ENCODE measurements at regions not wholly inside any gene's neighbourhood (a gene's known extent, or its start where the extent isn't known, plus 50 kb on each side); places are given as distances from the start of the nearest gene placed in this dataset.

- no peak for ATAC-seq
- TF ChIP-seq ZFP3 (CRISPR knock-in tag; IDR thresholded peaks at IDR 0.05): no peak
- no peak for TF ChIP-seq OSR1 (CRISPR knock-in tag; IDR thresholded peaks at IDR 0.05)
- TF ChIP-seq RARB (CRISPR knock-in tag; IDR thresholded peaks at IDR 0.05): no peak
- no peak for TF ChIP-seq CSRNP3 (CRISPR knock-in tag; IDR thresholded peaks at IDR 0.05)
- TF ChIP-seq GLIS3 (CRISPR knock-in tag; IDR thresholded peaks at IDR 0.05): no peak
Measured at GRCh38 chr20:4560667-4561066, 125.6 kb upstream of the PRNP start.

GRCh38 chr20:4559906-4560305, 126.3 kb upstream of the PRNP start:
- TF ChIP-seq ESRRG (CRISPR knock-in tag; IDR thresholded peaks at IDR 0.05): no peak
- no peak for ATAC-seq

GRCh38 chr20:4559106-4559505, 127.2 kb upstream of the PRNP start:
- no peak for TF ChIP-seq ZNF565 (CRISPR knock-in tag; conservative IDR thresholded peaks at IDR 0.05; ENCODE audit: low read depth)
- TF ChIP-seq SNAI2 (CRISPR knock-in tag; IDR thresholded peaks at IDR 0.05): no peak
- no peak for ATAC-seq

GRCh38 chr20:4556781-4557180, 129.5 kb upstream of the PRNP start:
- TF ChIP-seq TSHZ2 (CRISPR knock-in tag; IDR thresholded peaks at IDR 0.05): no peak
- TF ChIP-seq RARB (CRISPR knock-in tag; IDR thresholded peaks at IDR 0.05): no peak
- no peak for TF ChIP-seq ZNF8 (CRISPR knock-in tag; IDR thresholded peaks at IDR 0.05)
- TF ChIP-seq PPARA (CRISPR knock-in tag; IDR thresholded peaks at IDR 0.05; ENCODE audit: borderline replicate concordance): no peak
- no peak for TF ChIP-seq CSRNP3 (CRISPR knock-in tag; IDR thresholded peaks at IDR 0.05)
- no peak for TF ChIP-seq ZC3H10 (CRISPR knock-in tag; IDR thresholded peaks at IDR 0.05)
- TF ChIP-seq ARNTL (CRISPR knock-in tag; IDR thresholded peaks at IDR 0.05; ENCODE audit: borderline replicate concordance, low read depth): no peak
- TF ChIP-seq ZFP3 (CRISPR knock-in tag; IDR thresholded peaks at IDR 0.05): no peak
- TF ChIP-seq SNAI2 (CRISPR knock-in tag; IDR thresholded peaks at IDR 0.05): no peak
- no peak for TF ChIP-seq TCF4 (CRISPR knock-in tag; IDR thresholded peaks at IDR 0.05; ENCODE audit: borderline replicate concordance)
- no peak for TF ChIP-seq ESRRG (CRISPR knock-in tag; IDR thresholded peaks at IDR 0.05)
- no peak for TF ChIP-seq ZNF565 (CRISPR knock-in tag; conservative IDR thresholded peaks at IDR 0.05; ENCODE audit: low read depth)
- TF ChIP-seq GLIS3 (CRISPR knock-in tag; IDR thresholded peaks at IDR 0.05): no peak
- TF ChIP-seq CSDC2 (CRISPR knock-in tag; IDR thresholded peaks at IDR 0.05): no peak
- no peak for TF ChIP-seq PATZ1 (CRISPR knock-in tag; IDR thresholded peaks at IDR 0.05; ENCODE audit: borderline replicate concordance)
- no peak for TF ChIP-seq ISL1 (CRISPR knock-in tag; IDR thresholded peaks at IDR 0.05)
- no peak for TF ChIP-seq CREB5 (CRISPR knock-in tag; IDR thresholded peaks at IDR 0.05; ENCODE audit: low read depth)
- TF ChIP-seq ZFP30 (CRISPR knock-in tag; IDR thresholded peaks at IDR 0.05): no peak
- TF ChIP-seq ZNF70 (CRISPR knock-in tag; IDR thresholded peaks at IDR 0.05): no peak
- ATAC-seq: no peak
